Esophagus muscularis mucosa (tissue), 4 donors: ENCODE measurements at regions not wholly inside any gene's neighbourhood (a gene's known extent, or its start where the extent isn't known, plus 50 kb on each side); places are given as distances from the start of the nearest gene placed in this dataset.

Experiments
- DNase-seq: peaks from one replicate; pipeline ENCODE4 v3.0.0-alpha.2; 2017; ENCODE audit errors: extremely low spot score
- H3K27ac ChIP-seq, 4 donors: fragments of 200-600 bp; sonication (generic); replicated peaks in 1 of 4; 1 replicate in 3 of 4; 2 replicates in 1 of 4; pipeline ENCODE4 v1.5.1; 2016 to 2019; ENCODE audit warnings: mild to moderate bottlenecking in 1 of 4
- H3K27me3 ChIP-seq, 4 donors: fragments of 200-600 bp; sonication (generic); one replicate each; pipeline versions ENCODE4 v1.5.1 to v1.6.0; 2016 to 2019
- H3K36me3 ChIP-seq, 4 donors: fragments of 200-600 bp; sonication (generic); one replicate each; pipeline ENCODE4 v1.5.1; 2016 to 2019
- H3K4me1 ChIP-seq, 4 donors: fragments of 200-600 bp; sonication (generic); one replicate each; pipeline ENCODE4 v1.5.1; 2016 to 2019
- H3K4me3 ChIP-seq, 4 donors: fragments of 200-600 bp; sonication (generic); 1 replicate in 2 of 4; 2 replicates in 2 of 4; pipeline ENCODE4 v1.5.1; 2016 to 2019; ENCODE audit warnings: mild to moderate bottlenecking in 4 of 4, moderate library complexity in 1 of 4
- H3K9me3 ChIP-seq, 4 donors: fragments of 200-600 bp; sonication (generic); 1 replicate in 3 of 4; 2 replicates in 1 of 4; pipeline ENCODE4 v1.5.1; 2016 to 2019
- CTCF ChIP-seq, 3 experiments: fragments of 200-600 bp in 2 of 3; fragments of 450-650 bp in 1 of 3; sonication (generic) in 2 of 3; IDR thresholded peaks; one replicate each; pipeline ENCODE4 v1.5.1; 2017 to 2019; ENCODE audit warnings: antibody characterized with exemption in 3 of 3, mild to moderate bottlenecking in 2 of 3, moderate library complexity in 1 of 3
- EP300 ChIP-seq: sonication (generic); formaldehyde crosslinking; IDR thresholded peaks from one replicate; pipeline ENCODE4 v1.6.1; 2017; ENCODE audit warnings: antibody characterized with exemption
- POLR2A ChIP-seq: fragments of 450-650 bp; IDR thresholded peaks from one replicate; pipeline ENCODE4 v1.6.1; 2017; ENCODE audit warnings: antibody characterized with exemption, moderate library complexity, mild to moderate bottlenecking, low read depth
- POLR2AphosphoS5 ChIP-seq, 2 donors: sonication (generic); formaldehyde crosslinking; IDR thresholded peaks; one replicate each; pipeline ENCODE4 v1.6.1; 2017; ENCODE audit warnings: antibody characterized with exemption in 2 of 2
- whole genome bisulfite sequencing: methylation state at CpG from one replicate; pipeline ENCODE4 v1.1.5; 2018; 5-methylcytosine and 5-hydroxymethylcytosine counted together
- intact Hi-C: fragments of 100-400 bp; cut with DNase I; formaldehyde crosslinking; loops from one replicate; pipeline ENCODE4 v1.15.1; 2023

GRCh38 chr13:84566780-84567179 is 684.5 kb upstream of the SLITRK1 start:
- DNase-seq, result no peak
- no peaks in the 10 kb centered on the region for H3K27me3 ChIP-seq
- intact Hi-C loops, result no loop called here
- WGBS, result 81% methylated on average over 2 of the region's 2 CpGs
- H3K9me3 ChIP-seq, result no peaks in the 10 kb centered on the region
- H3K4me1 ChIP-seq, result no peaks in the 10 kb centered on the region
- no peak overlapping the region for H3K27ac ChIP-seq
- H3K4me3 ChIP-seq, result no peak overlapping the region
- no peaks in the 10 kb centered on the region for H3K36me3 ChIP-seq
- TF ChIP-seq EP300 (no peak), POLR2A (no peak), CTCF (IDR thresholded peaks at IDR 0.05) (no peak), POLR2AphosphoS5 (IDR thresholded peaks at IDR 0.05) (no peak)

GRCh38 chr13:84563611-84564010 is 681.3 kb upstream of the SLITRK1 start:
- H3K4me3 ChIP-seq, result no peak overlapping the region
- H3K9me3 ChIP-seq, result peaks cover 0 to 12% (median 0%) of the 10 kb centered on the region in 4 donors
- no peak overlapping the region for H3K27ac ChIP-seq
- H3K36me3 ChIP-seq, result no peaks in the 10 kb centered on the region
- intact Hi-C loops, result no loop called here
- no peaks in the 10 kb centered on the region for H3K4me1 ChIP-seq
- DNase-seq, result no peak
- WGBS, result 85% methylated on average over 3 of the region's 3 CpGs
- H3K27me3 ChIP-seq, result no peaks in the 10 kb centered on the region
- TF ChIP-seq POLR2A, result no peak
- TF ChIP-seq POLR2AphosphoS5 (IDR thresholded peaks at IDR 0.05), result no peak
- no peak for TF ChIP-seq CTCF (IDR thresholded peaks at IDR 0.05)
- TF ChIP-seq EP300, result no peak

- no peak overlapping the region for H3K27ac ChIP-seq
- no peaks in the 10 kb centered on the region for H3K4me1 ChIP-seq
- no peaks in the 10 kb centered on the region for H3K36me3 ChIP-seq
- TF ChIP-seq POLR2AphosphoS5 (IDR thresholded peaks at IDR 0.05), result no peak
- no peak for TF ChIP-seq EP300
- no peak for TF ChIP-seq CTCF (IDR thresholded peaks at IDR 0.05)
- TF ChIP-seq POLR2A, result no peak
- H3K9me3 ChIP-seq, result no peaks in the 10 kb centered on the region
- 64% methylated on average over 5 of the region's 5 CpGs for WGBS
- DNase-seq, result no peak
- no peaks in the 10 kb centered on the region for H3K27me3 ChIP-seq
- intact Hi-C loops, result no loop called here
- no peak overlapping the region for H3K4me3 ChIP-seq
These were observed 671.0 kb upstream of the SLITRK1 start for GRCh38 chr13:84553227-84553626.

GRCh38 chr13:84543962-84544361 is 661.7 kb upstream of the SLITRK1 start:
- TF ChIP-seq POLR2A (no peak), EP300 (no peak), POLR2AphosphoS5 (IDR thresholded peaks at IDR 0.05) (no peak), CTCF (IDR thresholded peaks at IDR 0.05) (no peak)
- H3K27ac ChIP-seq, result no peak overlapping the region
- H3K4me3 ChIP-seq, result no peak overlapping the region
- no peaks in the 10 kb centered on the region for H3K27me3 ChIP-seq
- 59% methylated on average over 3 of the region's 3 CpGs for WGBS
- no peaks in the 10 kb centered on the region for H3K36me3 ChIP-seq
- no peaks in the 10 kb centered on the region for H3K4me1 ChIP-seq
- H3K9me3 ChIP-seq, result no peaks in the 10 kb centered on the region
- intact Hi-C loops, result no loop called here
- DNase-seq, result no peak

GRCh38 chr13:84542348-84542747 is 660.1 kb upstream of the SLITRK1 start:
- intact Hi-C loops, result no loop called here
- no peak for DNase-seq
- Histone ChIP-seq H3K27me3 (no peaks in the 10 kb centered on the region), H3K4me1 (no peaks in the 10 kb centered on the region), H3K27ac (no peak overlapping the region), H3K36me3 (no peaks in the 10 kb centered on the region), H3K4me3 (no peak overlapping the region), H3K9me3 (no peaks in the 10 kb centered on the region)
- TF ChIP-seq EP300 (no peak), POLR2A (no peak), POLR2AphosphoS5 (IDR thresholded peaks at IDR 0.05) (no peak), CTCF (IDR thresholded peaks at IDR 0.05) (no peak)
- 100% methylated on average over 1 of the region's 1 CpG for WGBS
